ENCODE measurements at regions not wholly inside any gene's neighbourhood (a gene's known extent, or its start where the extent isn't known, plus 50 kb on each side); places are given as distances from the start of the nearest gene placed in this dataset.

DNA sequence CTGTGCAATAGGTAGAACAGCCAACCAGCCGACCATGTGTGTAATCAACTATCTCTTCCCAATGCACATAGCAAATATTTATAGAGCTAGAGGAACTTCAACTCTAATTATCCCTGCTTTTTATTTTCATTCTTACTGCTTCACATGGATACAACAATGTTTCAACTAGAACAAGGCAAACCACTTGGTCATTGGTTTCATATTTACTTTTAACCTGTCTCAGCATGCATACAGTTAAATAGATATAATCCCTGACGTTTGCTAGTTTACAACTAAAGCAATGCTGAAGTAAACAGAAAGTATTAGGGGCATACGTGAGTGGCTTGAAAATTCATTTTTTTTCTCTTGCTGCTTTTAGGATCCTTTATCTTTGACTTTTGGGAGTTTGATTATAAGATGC, 318.5 kb upstream of the MAP3K7 start:
- no peak for DNase-seq
- ChIA-PET CTCF (no interaction called here), POLR2A (ENCODE audit: unreplicated experiment) (no interaction called here)
- H2AFZ ChIP-seq, result no peak overlapping the region
- no peaks in the 10 kb centered on the region for H3F3A ChIP-seq (ENCODE audit: insufficient read depth, low read depth)
- H3K79me2 ChIP-seq (ENCODE audit: low read depth), result no peaks in the 10 kb centered on the region
- intact Hi-C loops (cut with micrococcal nuclease; ENCODE audit: unreplicated experiment), result no loop called here
- no peak overlapping the region for H3K27ac ChIP-seq
- no peaks in the 10 kb centered on the region for H3K36me3 ChIP-seq (ENCODE audit: low read depth)
- H3K27me3 ChIP-seq (ENCODE audit: insufficient read depth, low read depth), result no peaks in the 10 kb centered on the region
- no peak overlapping the region for H3K4me3 ChIP-seq
- no peaks in the 10 kb centered on the region for H3K9me2 ChIP-seq (ENCODE audit: insufficient read depth)
- no peaks in the 10 kb centered on the region for H3K4me1 ChIP-seq (replicated peaks; ENCODE audit: insufficient read depth)
- no peaks in the 10 kb centered on the region for H3K9me3 ChIP-seq (ENCODE audit: insufficient read depth, low read depth)
- no peaks in the 10 kb centered on the region for H4K20me1 ChIP-seq (ENCODE audit: insufficient read depth)
- H3K4me2 ChIP-seq, result no peak overlapping the region
- no TSS peak for BruUV-seq (replicated peaks)
- no peak for TF ChIP-seq EZH2 (IDR thresholded peaks at IDR 0.05; ENCODE audit: low read depth)
- TF ChIP-seq, protein P1, sequence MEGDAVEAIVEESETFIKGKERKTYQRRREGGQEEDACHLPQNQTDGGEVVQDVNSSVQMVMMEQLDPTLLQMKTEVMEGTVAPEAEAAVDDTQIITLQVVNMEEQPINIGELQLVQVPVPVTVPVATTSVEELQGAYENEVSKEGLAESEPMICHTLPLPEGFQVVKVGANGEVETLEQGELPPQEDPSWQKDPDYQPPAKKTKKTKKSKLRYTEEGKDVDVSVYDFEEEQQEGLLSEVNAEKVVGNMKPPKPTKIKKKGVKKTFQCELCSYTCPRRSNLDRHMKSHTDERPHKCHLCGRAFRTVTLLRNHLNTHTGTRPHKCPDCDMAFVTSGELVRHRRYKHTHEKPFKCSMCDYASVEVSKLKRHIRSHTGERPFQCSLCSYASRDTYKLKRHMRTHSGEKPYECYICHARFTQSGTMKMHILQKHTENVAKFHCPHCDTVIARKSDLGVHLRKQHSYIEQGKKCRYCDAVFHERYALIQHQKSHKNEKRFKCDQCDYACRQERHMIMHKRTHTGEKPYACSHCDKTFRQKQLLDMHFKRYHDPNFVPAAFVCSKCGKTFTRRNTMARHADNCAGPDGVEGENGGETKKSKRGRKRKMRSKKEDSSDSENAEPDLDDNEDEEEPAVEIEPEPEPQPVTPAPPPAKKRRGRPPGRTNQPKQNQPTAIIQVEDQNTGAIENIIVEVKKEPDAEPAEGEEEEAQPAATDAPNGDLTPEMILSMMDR (conservative IDR thresholded peaks at IDR 0.05), result no peak

DNA sequence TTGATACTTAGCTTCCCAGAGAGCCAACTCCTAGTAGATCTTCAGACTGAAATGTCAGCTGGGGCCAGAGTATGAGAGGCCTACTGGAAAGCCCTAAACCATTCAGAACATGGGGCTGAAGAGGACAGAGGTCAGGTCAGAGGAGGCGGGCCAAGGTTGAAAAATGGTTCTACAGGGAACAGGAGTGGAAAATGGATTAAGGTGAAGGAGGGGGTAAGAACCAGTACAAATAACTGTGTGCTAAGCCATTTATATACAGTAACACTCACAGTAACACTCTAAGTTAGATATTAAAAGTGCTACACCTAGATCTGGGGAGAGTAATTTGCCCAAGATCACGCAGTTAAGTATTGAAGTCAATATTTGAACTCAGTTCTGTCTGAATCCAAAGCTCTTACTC, 313.2 kb upstream of the MAP3K7 start:
- Histone ChIP-seq H3K9me2 (ENCODE audit: insufficient read depth) (no peaks in the 10 kb centered on the region), H3K4me3 (no peak overlapping the region), H3K79me2 (ENCODE audit: low read depth) (no peaks in the 10 kb centered on the region), H3F3A (ENCODE audit: insufficient read depth, low read depth) (no peaks in the 10 kb centered on the region), H3K27ac (no peak overlapping the region), H4K20me1 (ENCODE audit: insufficient read depth) (no peaks in the 10 kb centered on the region), H2AFZ (no peak overlapping the region), H3K27me3 (ENCODE audit: insufficient read depth, low read depth) (no peaks in the 10 kb centered on the region), H3K36me3 (ENCODE audit: low read depth) (no peaks in the 10 kb centered on the region), H3K4me1 (replicated peaks; ENCODE audit: insufficient read depth) (no peaks in the 10 kb centered on the region), H3K9me3 (ENCODE audit: insufficient read depth, low read depth) (no peaks in the 10 kb centered on the region), H3K4me2 (no peak overlapping the region)
- intact Hi-C loops (cut with micrococcal nuclease; ENCODE audit: unreplicated experiment), result no loop called here
- BruUV-seq (replicated peaks), result no TSS peak
- TF ChIP-seq, protein P1 (conservative IDR thresholded peaks at IDR 0.05), result no peak
- TF ChIP-seq EZH2 (IDR thresholded peaks at IDR 0.05; ENCODE audit: low read depth), result no peak
- CTCF ChIA-PET, result no interaction called here
- no peak for DNase-seq
- POLR2A ChIA-PET (ENCODE audit: unreplicated experiment), result no interaction called here

GRCh38 chr6:90898763-90899162, 311.9 kb upstream of the MAP3K7 start:
- intact Hi-C loops (cut with micrococcal nuclease; ENCODE audit: unreplicated experiment), result no loop called here
- ChIA-PET POLR2A (ENCODE audit: unreplicated experiment) (no interaction called here), CTCF (interaction anchor here (0.6 kb wide), 1 partner anchor 40 kb away, joined by 7 read pairs; no protein-coding TSS in a partner anchor)
- H3K27me3 ChIP-seq (ENCODE audit: insufficient read depth, low read depth), result no peaks in the 10 kb centered on the region
- H3K4me3 ChIP-seq, result no peak overlapping the region
- H3K4me1 ChIP-seq (replicated peaks; ENCODE audit: insufficient read depth), result no peaks in the 10 kb centered on the region
- no peaks in the 10 kb centered on the region for H3K36me3 ChIP-seq (ENCODE audit: low read depth)
- BruUV-seq (replicated peaks), result no TSS peak
- no peak overlapping the region for H3K27ac ChIP-seq
- no peaks in the 10 kb centered on the region for H3K79me2 ChIP-seq (ENCODE audit: low read depth)
- TF ChIP-seq, protein P1 (conservative IDR thresholded peaks at IDR 0.05), result no peak
- no peak for TF ChIP-seq EZH2 (IDR thresholded peaks at IDR 0.05; ENCODE audit: low read depth)
- no peaks in the 10 kb centered on the region for H4K20me1 ChIP-seq (ENCODE audit: insufficient read depth)
- no peaks in the 10 kb centered on the region for H3K9me2 ChIP-seq (ENCODE audit: insufficient read depth)
- H3K9me3 ChIP-seq (ENCODE audit: insufficient read depth, low read depth), result no peaks in the 10 kb centered on the region
- no peak overlapping the region for H3K4me2 ChIP-seq
- DNase-seq, result no peak
- no peak overlapping the region for H2AFZ ChIP-seq
- H3F3A ChIP-seq (ENCODE audit: insufficient read depth, low read depth), result no peaks in the 10 kb centered on the region
